ENCODE measurements at regions not wholly inside any gene's neighbourhood (a gene's known extent, or its start where the extent isn't known, plus 50 kb on each side); places are given as distances from the start of the nearest gene placed in this dataset.

- H3K36me3 ChIP-seq (ENCODE audit: low read length) = no peaks in the 10 kb centered on the region
- TF ChIP-seq, protein P1, sequence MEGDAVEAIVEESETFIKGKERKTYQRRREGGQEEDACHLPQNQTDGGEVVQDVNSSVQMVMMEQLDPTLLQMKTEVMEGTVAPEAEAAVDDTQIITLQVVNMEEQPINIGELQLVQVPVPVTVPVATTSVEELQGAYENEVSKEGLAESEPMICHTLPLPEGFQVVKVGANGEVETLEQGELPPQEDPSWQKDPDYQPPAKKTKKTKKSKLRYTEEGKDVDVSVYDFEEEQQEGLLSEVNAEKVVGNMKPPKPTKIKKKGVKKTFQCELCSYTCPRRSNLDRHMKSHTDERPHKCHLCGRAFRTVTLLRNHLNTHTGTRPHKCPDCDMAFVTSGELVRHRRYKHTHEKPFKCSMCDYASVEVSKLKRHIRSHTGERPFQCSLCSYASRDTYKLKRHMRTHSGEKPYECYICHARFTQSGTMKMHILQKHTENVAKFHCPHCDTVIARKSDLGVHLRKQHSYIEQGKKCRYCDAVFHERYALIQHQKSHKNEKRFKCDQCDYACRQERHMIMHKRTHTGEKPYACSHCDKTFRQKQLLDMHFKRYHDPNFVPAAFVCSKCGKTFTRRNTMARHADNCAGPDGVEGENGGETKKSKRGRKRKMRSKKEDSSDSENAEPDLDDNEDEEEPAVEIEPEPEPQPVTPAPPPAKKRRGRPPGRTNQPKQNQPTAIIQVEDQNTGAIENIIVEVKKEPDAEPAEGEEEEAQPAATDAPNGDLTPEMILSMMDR (IDR thresholded peaks at IDR 0.05; ENCODE audit: insufficient read depth, low read length, poor library complexity, severe bottlenecking) = no peak
- TF ChIP-seq EZH2phosphoT487 (conservative IDR thresholded peaks at IDR 0.05; ENCODE audit: low read length) = no peak
- H3K9me3 ChIP-seq (ENCODE audit: insufficient read depth, low read length) = no peaks in the 10 kb centered on the region
- H4K20me1 ChIP-seq (ENCODE audit: low read depth, low read length) = no peaks in the 10 kb centered on the region
- no peak overlapping the region for H2AFZ ChIP-seq (ENCODE audit: low read depth, low read length, severe bottlenecking)
- H3K79me2 ChIP-seq (ENCODE audit: insufficient read depth, low read length) = no peaks in the 10 kb centered on the region
- H3K9me2 ChIP-seq (replicated peaks; ENCODE audit: insufficient read depth, low read length) = no peaks in the 10 kb centered on the region
- no peak overlapping the region for H3K4me3 ChIP-seq (ENCODE audit: insufficient read depth, low read length, poor library complexity, severe bottlenecking)
- no peaks in the 10 kb centered on the region for H3K27me3 ChIP-seq (ENCODE audit: low read length)
- no peak overlapping the region for H3K27ac ChIP-seq (ENCODE audit: low read depth, low read length)
- no peaks in the 10 kb centered on the region for H3F3A ChIP-seq (ENCODE audit: insufficient read depth)
- no peak overlapping the region for H3K4me2 ChIP-seq (ENCODE audit: low read depth, low read length, poor library complexity, severe bottlenecking)
- H3K9ac ChIP-seq (ENCODE audit: low read length) = no peak overlapping the region
These were observed 520.7 kb upstream of the CAMK1G start for GRCh38 chr1:209062863-209063262.

- H2AFZ ChIP-seq (ENCODE audit: low read depth, low read length, severe bottlenecking) = no peak overlapping the region
- H3K4me2 ChIP-seq (ENCODE audit: low read depth, low read length, poor library complexity, severe bottlenecking) = no peak overlapping the region
- H3K9me3 ChIP-seq (ENCODE audit: insufficient read depth, low read length) = no peaks in the 10 kb centered on the region
- no peaks in the 10 kb centered on the region for H3K27me3 ChIP-seq (ENCODE audit: low read length)
- no peak overlapping the region for H3K9ac ChIP-seq (ENCODE audit: low read length)
- TF ChIP-seq EZH2phosphoT487 (conservative IDR thresholded peaks at IDR 0.05; ENCODE audit: low read length) = no peak
- TF ChIP-seq, protein P1 (IDR thresholded peaks at IDR 0.05; ENCODE audit: insufficient read depth, low read length, poor library complexity, severe bottlenecking) = no peak
- H3K9me2 ChIP-seq (replicated peaks; ENCODE audit: insufficient read depth, low read length) = no peaks in the 10 kb centered on the region
- H3K79me2 ChIP-seq (ENCODE audit: insufficient read depth, low read length) = no peaks in the 10 kb centered on the region
- H3K27ac ChIP-seq (ENCODE audit: low read depth, low read length) = no peak overlapping the region
- H4K20me1 ChIP-seq (ENCODE audit: low read depth, low read length) = no peaks in the 10 kb centered on the region
- H3K36me3 ChIP-seq (ENCODE audit: low read length) = no peaks in the 10 kb centered on the region
- H3F3A ChIP-seq (ENCODE audit: insufficient read depth) = no peaks in the 10 kb centered on the region
- no peak overlapping the region for H3K4me3 ChIP-seq (ENCODE audit: insufficient read depth, low read length, poor library complexity, severe bottlenecking)
These were observed 519.5 kb upstream of the CAMK1G start for GRCh38 chr1:209063767-209064659.

- Histone ChIP-seq H3K9me3 (ENCODE audit: insufficient read depth, low read length) (no peaks in the 10 kb centered on the region), H3F3A (ENCODE audit: insufficient read depth) (no peaks in the 10 kb centered on the region), H3K27ac (ENCODE audit: low read depth, low read length) (no peak overlapping the region), H3K79me2 (ENCODE audit: insufficient read depth, low read length) (no peaks in the 10 kb centered on the region), H3K9ac (ENCODE audit: low read length) (no peak overlapping the region), H4K20me1 (ENCODE audit: low read depth, low read length) (no peaks in the 10 kb centered on the region), H3K4me3 (ENCODE audit: insufficient read depth, low read length, poor library complexity, severe bottlenecking) (no peak overlapping the region), H2AFZ (ENCODE audit: low read depth, low read length, severe bottlenecking) (no peak overlapping the region), H3K36me3 (ENCODE audit: low read length) (no peaks in the 10 kb centered on the region), H3K27me3 (ENCODE audit: low read length) (no peaks in the 10 kb centered on the region), H3K4me2 (ENCODE audit: low read depth, low read length, poor library complexity, severe bottlenecking) (no peak overlapping the region), H3K9me2 (replicated peaks; ENCODE audit: insufficient read depth, low read length) (no peaks in the 10 kb centered on the region)
- TF ChIP-seq EZH2phosphoT487 (conservative IDR thresholded peaks at IDR 0.05; ENCODE audit: low read length) = no peak
- TF ChIP-seq, protein P1 (IDR thresholded peaks at IDR 0.05; ENCODE audit: insufficient read depth, low read length, poor library complexity, severe bottlenecking) = no peak
These were observed 518.4 kb upstream of the CAMK1G start for GRCh38 chr1:209064850-209065706.

All from SU-DHL-6 (cell line).